GM23338 (cell line): ENCODE measurements at regions not wholly inside any gene's neighbourhood (a gene's known extent, or its start where the extent isn't known, plus 50 kb on each side); places are given as distances from the start of the nearest gene placed in this dataset.

Experiments
- ATAC-seq: fragments of 200-7000 bp; cut with Tn5 transposase; 3 replicates; pipeline ENCODE4 v1.9.1; 2020
- DNase-seq: peaks from one replicate; pipeline ENCODE4 v3.0.0-alpha.2; 2015; ENCODE audit warnings: low spot score
- H2AFZ ChIP-seq: fragments of 200-600 bp; sonication (generic); 2 replicates; pipeline ENCODE4 v1.8.0; 2016; ENCODE audit warnings: antibody characterized with exemption, mild to moderate bottlenecking, moderate library complexity
- H3F3A ChIP-seq: fragments of 200-600 bp; sonication (generic); replicated peaks from 2 replicates; pipeline ENCODE4 v1.8.0; 2017; ENCODE audit warnings: antibody characterized with exemption, mixed run types, low read depth
- H3K27ac ChIP-seq: fragments of 200-600 bp; sonication (generic); 2 replicates; pipeline ENCODE4 v1.6.1; 2016; ENCODE audit warnings: low read depth
- H3K27me3 ChIP-seq: fragments of 200-600 bp; sonication (generic); 2 replicates; pipeline ENCODE4 v1.8.0; 2016; ENCODE audit warnings: mild to moderate bottlenecking, mixed run types, moderate library complexity; ENCODE audit not compliant: insufficient read depth
- H3K36me3 ChIP-seq: fragments of 200-600 bp; sonication (generic); 2 replicates; pipeline ENCODE4 v1.8.0; 2016; ENCODE audit warnings: mild to moderate bottlenecking; ENCODE audit not compliant: insufficient read depth
- H3K4me1 ChIP-seq: fragments of 200-600 bp; sonication (generic); 2 replicates; pipeline ENCODE4 v1.8.0; 2016; ENCODE audit warnings: mild to moderate bottlenecking, moderate library complexity; ENCODE audit not compliant: insufficient read depth
- H3K4me2 ChIP-seq: fragments of 200-600 bp; sonication (generic); 2 replicates; pipeline ENCODE4 v1.7.1; 2017; ENCODE audit warnings: mixed run types
- H3K4me3 ChIP-seq: fragments of 200-600 bp; sonication (generic); 2 replicates; pipeline ENCODE4 v1.6.1; 2016; ENCODE audit warnings: mixed run types
- H3K79me2 ChIP-seq: fragments of 200-600 bp; sonication (generic); replicated peaks from 2 replicates; pipeline ENCODE4 v1.8.0; 2017; ENCODE audit warnings: mild to moderate bottlenecking; ENCODE audit not compliant: insufficient read depth
- H3K9me2 ChIP-seq: fragments of 200-600 bp; sonication (generic); 2 replicates; pipeline ENCODE4 v1.8.0; 2017; ENCODE audit not compliant: insufficient read depth
- H4K20me1 ChIP-seq: fragments of 200-600 bp; sonication (generic); replicated peaks from 2 replicates; pipeline ENCODE4 v1.8.0; 2017; ENCODE audit warnings: mild to moderate bottlenecking; ENCODE audit not compliant: insufficient read depth
- H3K27ac Mint-ChIP-seq: 2 replicates; pipeline ENCODE4 v1.8.0; 2020; ENCODE audit warnings: inconsistent platforms, mild to moderate bottlenecking, moderate library complexity, mixed read lengths
- H3K27me3 Mint-ChIP-seq: 3 replicates; pipeline ENCODE4 v1.8.0; 2022; ENCODE audit warnings: low read depth, mild to moderate bottlenecking, moderate library complexity, mixed read lengths, inconsistent platforms; ENCODE audit not compliant: insufficient read depth, poor library complexity
- H3K36me3 Mint-ChIP-seq: 3 replicates; pipeline ENCODE4 v1.8.0; 2021; ENCODE audit warnings: low read depth, mild to moderate bottlenecking, inconsistent platforms, moderate library complexity, mixed read lengths
- H3K4me1 Mint-ChIP-seq: 3 replicates; pipeline ENCODE4 v1.8.0; 2020; ENCODE audit warnings: mild to moderate bottlenecking, inconsistent platforms, mixed read lengths
- H3K4me3 Mint-ChIP-seq: 3 replicates; pipeline ENCODE4 v1.8.0; 2021; ENCODE audit warnings: moderate library complexity, mild to moderate bottlenecking, inconsistent platforms, mixed read lengths
- H3K9me3 Mint-ChIP-seq: 3 replicates; pipeline ENCODE4 v1.8.0; 2020; ENCODE audit warnings: moderate library complexity, mild to moderate bottlenecking, inconsistent platforms, mixed read lengths
- CREB1 ChIP-seq: fragments of 250-450 bp; sonication (Bioruptor Pico); IDR thresholded peaks from 2 replicates; pipeline ENCODE4 v1.5.0; 2020; ENCODE audit warnings: low read depth, mild to moderate bottlenecking, moderate library complexity
- CTCF ChIP-seq, 2 experiments: fragments of 200-600 bp in 1 of 2; sonication (generic) in 1 of 2; conservative IDR thresholded peaks; 2 replicates each; pipeline versions ENCODE4 v1.5.1 to v1.6.1; 2016 to 2017; ENCODE audit warnings: antibody characterized with exemption in 2 of 2, low read depth in 2 of 2, mild to moderate bottlenecking in 2 of 2, moderate library complexity in 1 of 2
- ETS1 ChIP-seq: IDR thresholded peaks from 2 replicates; pipeline ENCODE4 v1.6.1; 2016; ENCODE audit warnings: antibody characterized with exemption
- EZH2 ChIP-seq: fragments of 200-600 bp; sonication (generic); IDR thresholded peaks from one replicate; pipeline ENCODE4 v1.8.0; 2017; ENCODE audit warnings: antibody characterized with exemption, mild to moderate bottlenecking, low read depth; ENCODE audit not compliant: unreplicated experiment
- EZH2phosphoT487 ChIP-seq: fragments of 200-600 bp; sonication (generic); IDR thresholded peaks from one replicate; pipeline ENCODE4 v1.8.1; 2018; ENCODE audit warnings: antibody characterized with exemption; ENCODE audit not compliant: unreplicated experiment
- JUNB ChIP-seq: IDR thresholded peaks from one replicate; pipeline ENCODE4 v1.6.1; 2016; ENCODE audit warnings: antibody characterized with exemption; ENCODE audit not compliant: unreplicated experiment
- NANOG ChIP-seq: IDR thresholded peaks from 2 replicates; pipeline ENCODE4 v1.6.1; 2016; ENCODE audit warnings: antibody characterized with exemption, borderline replicate concordance
- POLR2AphosphoS5 ChIP-seq: IDR thresholded peaks from 2 replicates; pipeline ENCODE4 v1.6.1; 2016; ENCODE audit warnings: antibody characterized with exemption, low read depth
- REST ChIP-seq: IDR thresholded peaks from one replicate; pipeline ENCODE4 v1.6.1; 2018; ENCODE audit warnings: antibody characterized with exemption; ENCODE audit not compliant: unreplicated experiment
- STAT1 ChIP-seq: IDR thresholded peaks from one replicate; pipeline ENCODE4 v1.6.1; 2016; ENCODE audit warnings: antibody characterized with exemption; ENCODE audit not compliant: unreplicated experiment
- ZNF114 ChIP-seq: fragments of 250-450 bp; sonication (Bioruptor Pico); IDR thresholded peaks from 2 replicates; pipeline ENCODE4 v1.5.0; 2020; ENCODE audit warnings: mild to moderate bottlenecking, moderate library complexity
- ZNF331 ChIP-seq: fragments of 250-450 bp; sonication (Bioruptor Pico); IDR thresholded peaks from 2 replicates; pipeline ENCODE4 v1.5.0; 2020; ENCODE audit warnings: low read depth, mild to moderate bottlenecking, moderate library complexity
- ZNF462 ChIP-seq: fragments of 250-450 bp; sonication (Bioruptor Pico); IDR thresholded peaks from 2 replicates; pipeline ENCODE4 v1.5.0; 2020; ENCODE audit warnings: mild to moderate bottlenecking, moderate library complexity

GRCh38 chr5:67612961-67613360, 416.4 kb upstream of the CD180 start:
- ATAC-seq, result no peak

More at GRCh38 chr5:67612961-67613360, 416.4 kb upstream of the CD180 start:
- Mint-ChIP-seq H3K27ac (no peak overlapping the region), H3K27me3 (no peaks in the 10 kb centered on the region), H3K4me3 (no peak overlapping the region), H3K9me3 (no peaks in the 10 kb centered on the region), H3K36me3 (no peaks in the 10 kb centered on the region), H3K4me1 (peaks cover 4% of the 10 kb centered on the region; the same call in 2 of the 3 replicates)
- no peaks in the 10 kb centered on the region for H3F3A ChIP-seq
- H3K4me3 ChIP-seq, result no peak overlapping the region
- no peaks in the 10 kb centered on the region for H3K36me3 ChIP-seq
- H3K27me3 ChIP-seq, result no peaks in the 10 kb centered on the region
- no peak overlapping the region for H2AFZ ChIP-seq
- 0 out of 2 replicates have a peak, but pooled peaks cover 3% of the 10 kb centered on the region for H3K9me2 ChIP-seq
- no peaks in the 10 kb centered on the region for H4K20me1 ChIP-seq
- no peaks in the 10 kb centered on the region for H3K4me1 ChIP-seq
- DNase-seq, result no peak
- H3K4me2 ChIP-seq, result no peak overlapping the region
- H3K79me2 ChIP-seq, result no peaks in the 10 kb centered on the region
- H3K27ac ChIP-seq, result no peak overlapping the region
- TF ChIP-seq REST, result no peak
- no peak for TF ChIP-seq CREB1 (CRISPR knock-in tag)
- TF ChIP-seq ZNF331 (CRISPR knock-in tag), result no peak
- TF ChIP-seq ETS1, result no peak
- TF ChIP-seq POLR2AphosphoS5, result no peak
- TF ChIP-seq JUNB, result no peak
- no peak for TF ChIP-seq EZH2
- TF ChIP-seq CTCF (conservative IDR thresholded peaks at IDR 0.05; ENCODE audit: low read depth in 2 of 2), result no peak
- no peak for TF ChIP-seq NANOG
- no peak for TF ChIP-seq EZH2phosphoT487
- no peak for TF ChIP-seq ZNF114 (CRISPR knock-in tag)
- no peak for TF ChIP-seq ZNF462 (CRISPR knock-in tag)
- no peak for TF ChIP-seq STAT1
